GM18507 (cell line): ENCODE measurements at regions not wholly inside any gene's neighbourhood (a gene's known extent, or its start where the extent isn't known, plus 50 kb on each side); places are given as distances from the start of the nearest gene placed in this dataset.

ENCODE experiments used
- DNase-seq: peaks from one replicate; pipeline ENCODE4 v3.0.0; 2011; ENCODE audit warnings: low read depth; ENCODE audit not compliant: insufficient read length; ENCODE audit errors: extremely low spot score
- FAIRE-seq: peaks from 2 replicates; lab custom pipeline; 2011; peaks lifted over from hg19 to GRCh38; lab: Jason Lieb, UNC

- no peak for FAIRE-seq
These were observed 712.3 kb upstream of the POT1 start for GRCh38 chr7:125641884-125642283.

DNA sequence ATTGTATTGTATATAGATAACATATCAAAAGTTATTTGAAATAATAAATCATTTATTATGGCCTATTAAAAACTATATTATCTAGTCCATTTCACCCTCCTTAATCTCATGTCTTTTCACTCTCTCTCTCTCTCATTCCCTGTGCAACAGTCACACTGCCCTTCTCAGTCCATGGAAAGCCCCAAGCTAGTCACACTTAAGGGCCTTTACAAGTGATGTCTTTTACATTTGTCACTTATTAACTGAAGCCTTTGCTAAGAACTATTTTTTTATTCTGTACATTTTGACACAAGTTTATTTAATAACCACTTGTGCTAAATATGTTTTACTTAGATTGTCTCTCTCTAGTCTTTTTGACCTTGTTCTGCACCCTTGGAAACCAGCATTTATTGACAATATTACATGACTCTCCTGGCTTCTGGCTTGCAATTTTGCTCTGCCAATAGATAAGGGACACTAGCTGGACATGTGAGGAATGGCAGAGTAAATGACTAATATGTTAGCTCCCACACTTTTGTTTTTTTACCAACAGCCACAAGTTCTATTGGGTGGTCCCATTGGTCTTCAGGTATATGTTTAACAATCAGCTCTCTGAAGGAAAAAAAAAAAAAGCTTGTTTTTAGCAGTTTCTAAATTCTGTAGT is 706.8 kb upstream of the POT1 start:
- FAIRE-seq: no peak
- DNase-seq: no peak

More at GRCh38 chr7:125641884-125642283, 712.3 kb upstream of the POT1 start:
- DNase-seq: no peak

- FAIRE-seq (no peak), DNase-seq (no peak)
These were observed 688.9 kb upstream of the POT1 start for GRCh38 chr7:125618516-125618915.

DNA sequence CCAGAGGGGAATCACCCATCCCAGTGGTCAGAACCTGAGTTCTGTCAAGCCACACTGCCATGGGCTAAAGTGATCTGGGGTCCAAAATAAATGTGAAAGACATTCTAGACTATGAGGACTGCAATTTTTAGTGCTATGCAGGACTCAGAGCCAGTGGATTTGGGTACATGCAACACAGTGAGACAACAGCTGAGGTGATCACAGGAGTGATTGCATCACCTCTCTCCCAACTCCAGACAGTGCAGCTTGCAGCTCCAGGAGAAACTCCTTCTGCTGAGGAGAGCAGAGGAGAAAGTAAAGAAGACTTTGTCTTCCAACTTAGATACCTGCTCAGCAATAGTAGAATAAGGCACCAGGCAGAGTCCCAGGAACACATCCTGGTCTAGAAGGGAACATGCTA is 682.0 kb upstream of the POT1 start:
- FAIRE-seq (no peak), DNase-seq (no peak)

DNA sequence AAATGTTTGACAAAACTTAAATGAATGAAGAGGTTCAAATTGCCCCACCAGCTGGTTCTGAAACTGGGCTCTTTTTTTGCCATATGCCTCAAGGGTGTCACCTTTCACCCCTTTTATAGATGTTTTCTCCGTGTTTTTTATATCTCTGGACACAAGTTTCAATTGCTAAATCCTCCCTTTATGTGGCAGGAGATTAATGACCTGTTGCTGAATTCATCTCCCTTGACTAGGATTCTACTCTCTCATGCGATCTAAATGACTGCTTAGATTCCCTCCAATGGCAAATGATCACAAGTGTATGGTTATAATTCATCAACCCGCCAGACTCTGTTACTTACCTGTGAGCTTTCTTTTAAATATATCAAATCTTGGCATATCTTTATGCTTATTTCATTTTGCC is 677.0 kb upstream of the POT1 start:
- no peak for FAIRE-seq
- DNase-seq: no peak

DNA sequence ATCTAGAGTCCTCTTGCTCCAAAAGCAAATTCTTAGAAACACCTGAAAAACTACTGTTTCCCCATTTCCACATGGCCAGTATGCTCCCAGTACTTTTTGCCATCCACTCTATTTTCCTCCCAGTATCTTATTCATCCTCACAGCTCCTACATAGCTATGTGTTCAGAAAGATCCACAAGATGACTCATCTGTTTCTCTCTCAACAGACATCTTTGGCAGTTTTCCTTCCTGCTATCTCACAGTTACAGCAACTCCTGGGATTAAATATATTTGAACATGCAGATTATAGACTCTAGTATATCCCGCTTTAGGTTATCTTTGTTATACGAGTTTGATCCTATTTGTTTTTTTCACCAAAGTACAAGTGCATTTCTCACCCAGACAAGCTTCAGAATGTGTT is 675.6 kb upstream of the POT1 start:
- no peak for DNase-seq
- FAIRE-seq: no peak

GRCh38 chr7:125602441-125602840 is 672.8 kb upstream of the POT1 start:
- FAIRE-seq: no peak
- no peak for DNase-seq

GRCh38 chr7:125599387-125599786 is 669.8 kb upstream of the POT1 start:
- FAIRE-seq (no peak), DNase-seq (no peak)

DNA sequence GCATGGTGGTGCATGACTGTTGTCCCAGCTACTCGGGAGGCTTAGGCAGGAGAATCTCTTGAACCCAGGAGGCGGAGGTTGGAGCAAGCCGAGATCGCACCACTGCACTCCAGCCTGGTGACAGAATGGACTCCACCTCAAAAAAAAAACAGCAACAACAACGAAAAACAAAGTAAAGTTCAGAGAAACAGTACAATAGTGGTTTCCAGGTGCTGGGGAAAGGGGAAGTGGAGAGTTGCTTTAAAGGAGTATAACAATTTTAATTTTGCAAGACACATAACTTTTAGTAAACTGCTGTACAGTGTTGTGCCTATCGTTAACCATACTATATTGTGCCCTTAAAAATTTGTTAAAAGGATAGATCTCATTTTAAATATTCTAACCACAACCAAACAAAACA is 662.7 kb upstream of the POT1 start:
- FAIRE-seq (no peak), DNase-seq (no peak)

DNA sequence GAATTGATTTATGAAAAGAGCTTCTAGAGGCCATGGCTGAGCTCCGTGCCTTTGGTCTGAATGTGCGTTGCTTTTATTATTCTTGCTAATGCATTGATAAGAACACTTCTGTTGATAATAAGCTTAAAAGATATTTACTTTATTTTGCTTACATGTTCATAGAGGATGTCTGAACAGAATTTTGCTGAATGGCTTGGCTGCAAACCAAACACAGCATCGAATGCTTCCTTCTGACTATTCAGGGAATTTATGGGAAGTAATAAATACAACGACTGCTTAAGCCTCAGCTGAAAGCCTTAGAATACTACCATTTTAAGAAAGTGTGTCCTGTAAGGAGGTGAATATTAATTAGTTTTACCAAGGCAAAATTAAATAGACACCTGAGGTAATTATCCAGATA is 643.5 kb upstream of the POT1 start:
- FAIRE-seq (no peak), DNase-seq (no peak)

DNA sequence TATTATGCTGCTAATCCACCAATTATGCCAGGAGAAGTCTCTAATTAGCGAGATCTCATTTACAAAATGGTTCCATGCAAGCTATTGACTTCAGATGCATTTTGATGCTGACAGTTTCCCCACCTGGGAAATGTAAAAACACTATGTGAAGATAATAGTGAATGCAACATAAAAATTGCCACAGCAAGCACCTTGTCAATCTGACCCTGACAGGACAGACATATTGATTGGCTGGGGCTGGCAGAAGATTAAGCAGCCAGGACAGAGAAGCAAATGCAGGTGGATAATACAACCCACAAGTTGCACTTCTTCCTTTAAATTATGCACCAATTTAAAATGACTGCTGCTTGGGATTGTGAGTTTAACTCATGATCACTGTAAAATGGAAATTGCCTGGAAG is 642.8 kb upstream of the POT1 start:
- FAIRE-seq (no peak), DNase-seq (no peak)

GRCh38 chr7:125568799-125569198 is 639.2 kb upstream of the POT1 start:
- peak; percentile 24 for FAIRE-seq
- DNase-seq: no peak

GRCh38 chr7:125567686-125568085 is 638.1 kb upstream of the POT1 start:
- FAIRE-seq (no peak), DNase-seq (no peak)

- FAIRE-seq (no peak), DNase-seq (no peak)
These were observed 634.4 kb upstream of the POT1 start for GRCh38 chr7:125563964-125564529.

GRCh38 chr7:125563557-125563956 is 633.9 kb upstream of the POT1 start:
- no peak for DNase-seq

GRCh38 chr7:125561006-125561405 is 631.4 kb upstream of the POT1 start:
- no peak for FAIRE-seq
- no peak for DNase-seq

More at GRCh38 chr7:125563557-125563956, 633.9 kb upstream of the POT1 start:
- no peak for FAIRE-seq

GRCh38 chr7:125559921-125560320 is 630.3 kb upstream of the POT1 start:
- no peak for DNase-seq
- FAIRE-seq: no peak

- DNase-seq (no peak), FAIRE-seq (no peak)
These were observed 626.3 kb upstream of the POT1 start for GRCh38 chr7:125555916-125556315.

DNA sequence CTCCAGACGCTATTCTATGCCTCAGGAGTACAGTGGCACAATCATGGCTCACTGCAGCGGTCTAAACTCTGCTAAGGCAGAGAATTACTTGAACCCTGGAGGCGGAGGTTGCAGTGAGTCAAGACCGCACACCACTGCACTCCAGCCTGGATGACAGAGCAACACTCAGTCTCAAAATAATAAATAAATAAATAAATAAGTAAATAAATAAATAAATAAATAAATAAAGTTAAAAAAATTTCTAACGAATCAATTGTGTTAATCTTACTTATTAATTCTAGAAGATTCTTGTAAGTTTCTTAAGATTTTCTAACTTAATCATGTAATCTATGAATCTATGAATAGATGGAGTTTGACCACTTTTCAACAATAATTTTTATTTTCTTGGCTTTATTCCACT is 621.4 kb upstream of the POT1 start:
- DNase-seq: no peak
- FAIRE-seq: no peak

DNA sequence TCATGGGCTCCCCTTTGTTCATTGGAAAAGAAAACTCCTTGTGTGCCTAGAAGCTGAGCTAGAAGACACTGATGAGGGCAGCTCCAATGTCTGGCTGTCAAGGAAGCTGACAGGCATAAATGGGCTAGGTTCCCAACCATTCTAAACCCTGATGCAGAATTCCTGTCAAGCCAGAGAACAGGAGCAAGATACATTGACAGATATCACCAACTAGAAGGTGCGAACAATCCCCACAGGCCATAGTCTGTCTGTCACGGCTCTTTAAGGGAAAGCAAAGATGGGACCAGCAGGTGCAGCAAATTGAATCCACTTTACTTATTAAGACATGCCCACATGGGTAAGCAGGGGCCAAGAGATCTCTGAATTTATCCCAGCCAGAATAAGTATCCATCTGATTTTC is 617.9 kb upstream of the POT1 start:
- FAIRE-seq: no peak
- DNase-seq: no peak

- DNase-seq (no peak), FAIRE-seq (no peak)
These were observed 600.9 kb upstream of the POT1 start for GRCh38 chr7:125530553-125530952.

DNA sequence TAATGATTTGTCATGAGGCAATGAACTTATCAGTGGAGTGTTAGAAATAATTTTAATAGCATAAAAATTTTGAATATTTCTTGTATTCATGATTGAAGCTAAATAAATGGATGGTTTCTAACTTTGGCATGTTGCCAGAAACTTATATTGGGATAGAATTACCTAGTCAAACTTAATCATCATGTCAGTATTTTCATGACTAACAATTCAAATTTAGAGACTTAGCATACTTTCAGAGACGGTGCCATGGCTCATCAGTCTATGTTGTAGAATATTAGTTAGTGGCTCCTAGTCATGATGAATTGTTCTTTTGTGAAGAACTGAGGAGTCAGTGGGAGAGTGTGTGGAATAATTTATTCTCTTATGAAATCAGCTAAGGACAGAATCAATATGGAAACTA is 599.6 kb upstream of the POT1 start:
- no peak for DNase-seq
- FAIRE-seq: no peak
